H1 (cell line): ENCODE measurements at regions not wholly inside any gene's neighbourhood (a gene's known extent, or its start where the extent isn't known, plus 50 kb on each side); places are given as distances from the start of the nearest gene placed in this dataset.

Experiments
- CTCF ChIP-seq, 3 experiments: IDR thresholded peaks; 1 replicate in 2 of 3; 2 replicates in 1 of 3; pipeline versions ENCODE4 v1.5.1 to v1.6.1; 2011; ENCODE audit warnings: low read length in 3 of 3, mild to moderate bottlenecking in 3 of 3, inconsistent platforms in 2 of 3, low read depth in 1 of 3, moderate library complexity in 1 of 3; ENCODE audit not compliant: insufficient read depth in 1 of 3; ENCODE audit errors: control extremely low read depth in 1 of 3
- RXRA ChIP-seq: IDR thresholded peaks from 2 replicates; pipeline ENCODE4 v1.6.1; 2011; ENCODE audit warnings: low read depth, mild to moderate bottlenecking, low read length, moderate library complexity; ENCODE audit not compliant: insufficient read depth
- SP4 ChIP-seq: IDR thresholded peaks from 2 replicates; pipeline ENCODE4 v1.6.1; 2012; ENCODE audit warnings: low read length, inconsistent platforms

DNA sequence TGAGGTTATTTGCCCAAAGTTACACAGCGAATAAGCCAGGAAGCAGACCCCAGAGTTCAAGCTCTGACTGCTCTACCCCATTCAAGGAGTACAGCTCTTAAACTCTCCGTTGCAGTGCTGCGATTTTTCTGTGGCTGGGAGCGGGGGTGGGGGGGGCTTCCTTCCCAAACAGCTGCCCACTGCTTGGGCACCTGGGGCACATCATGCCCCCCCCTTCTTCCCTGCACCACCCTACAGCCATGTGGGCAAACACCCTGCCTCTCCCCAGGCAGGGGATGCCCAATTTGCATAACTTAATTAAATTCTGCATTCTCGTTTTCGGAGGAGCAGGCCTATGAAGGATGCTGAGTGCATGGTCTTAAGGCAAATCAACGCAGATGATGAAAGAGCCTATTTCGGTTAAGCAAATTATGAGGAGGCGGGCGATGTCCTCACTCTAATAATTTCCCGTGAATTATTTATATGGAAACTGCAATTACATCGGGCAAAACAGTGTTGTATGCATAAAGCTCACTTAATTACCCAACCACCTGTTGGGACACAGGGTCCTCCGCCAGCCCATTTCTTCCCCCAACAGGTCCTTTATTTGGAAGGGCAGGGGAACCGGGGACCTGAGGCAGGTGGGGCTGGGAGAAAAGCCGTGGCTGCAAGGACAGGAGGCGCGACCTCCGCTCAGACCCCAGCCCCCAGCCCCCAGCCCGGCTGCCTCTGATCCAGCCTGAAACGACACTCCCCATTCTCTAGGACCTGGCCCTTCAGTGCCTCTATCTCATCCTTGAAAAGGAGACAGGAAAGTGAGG lies 610.5 kb downstream of the BUD13 start:
- TF ChIP-seq CTCF (IDR thresholded peaks at IDR 0.05; ENCODE audit: control extremely low read depth in 1 of 3, insufficient read depth in 1 of 3, low read depth in 1 of 3, low read length in 3 of 3) (no peak), SP4 (no peak), RXRA (no peak)
